PFSK-1 (cell line): ENCODE measurements at regions not wholly inside any gene's neighbourhood (a gene's known extent, or its start where the extent isn't known, plus 50 kb on each side); places are given as distances from the start of the nearest gene placed in this dataset.

Experiments
- POLR2AphosphoS5 ChIP-seq: IDR thresholded peaks from 2 replicates; pipeline ENCODE4 v1.6.1; 2012; ENCODE audit warnings: low read depth, mild to moderate bottlenecking, control low read depth, low read length, moderate library complexity
- SIN3A ChIP-seq: IDR thresholded peaks from 2 replicates; pipeline ENCODE4 v1.6.1; 2012; ENCODE audit warnings: mild to moderate bottlenecking, low read length, moderate library complexity, borderline replicate concordance; ENCODE audit not compliant: insufficient read depth
- TAF1 ChIP-seq: IDR thresholded peaks from 2 replicates; pipeline ENCODE4 v1.6.1; 2012; ENCODE audit warnings: low read length, control low read depth, borderline replicate concordance; ENCODE audit not compliant: insufficient read depth
- TF ChIP-seq, protein P1 (sequence below), 2 experiments: IDR thresholded peaks; 2 replicates each; pipeline versions ENCODE4 v1.6.1 to v1.8.0; 2011 to 2012; ENCODE audit warnings: low read depth in 2 of 2, low read length in 2 of 2, control low read depth in 1 of 2, inconsistent platforms in 1 of 2, mild to moderate bottlenecking in 1 of 2, moderate library complexity in 1 of 2; ENCODE audit not compliant: insufficient read depth in 1 of 2

DNA sequence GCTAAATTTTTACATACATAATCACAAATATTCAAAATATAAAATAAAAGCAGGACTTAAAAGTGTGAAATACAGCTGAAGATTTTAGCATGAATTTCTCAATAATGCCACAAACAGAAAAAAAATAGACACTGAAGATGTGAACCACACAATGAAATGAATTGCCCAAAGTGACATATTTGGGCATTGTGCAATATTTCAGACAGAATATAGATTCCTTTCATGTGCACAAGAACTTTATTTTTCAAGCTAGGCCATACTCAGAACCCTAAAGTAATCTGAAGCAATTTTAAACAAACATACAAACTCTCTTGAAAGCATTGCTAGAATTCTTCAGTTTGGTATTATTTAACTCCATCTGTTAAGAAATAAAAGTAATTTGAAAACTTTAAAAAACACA, 764.1 kb downstream of the STIM2 start:
- TF ChIP-seq, protein P1, sequence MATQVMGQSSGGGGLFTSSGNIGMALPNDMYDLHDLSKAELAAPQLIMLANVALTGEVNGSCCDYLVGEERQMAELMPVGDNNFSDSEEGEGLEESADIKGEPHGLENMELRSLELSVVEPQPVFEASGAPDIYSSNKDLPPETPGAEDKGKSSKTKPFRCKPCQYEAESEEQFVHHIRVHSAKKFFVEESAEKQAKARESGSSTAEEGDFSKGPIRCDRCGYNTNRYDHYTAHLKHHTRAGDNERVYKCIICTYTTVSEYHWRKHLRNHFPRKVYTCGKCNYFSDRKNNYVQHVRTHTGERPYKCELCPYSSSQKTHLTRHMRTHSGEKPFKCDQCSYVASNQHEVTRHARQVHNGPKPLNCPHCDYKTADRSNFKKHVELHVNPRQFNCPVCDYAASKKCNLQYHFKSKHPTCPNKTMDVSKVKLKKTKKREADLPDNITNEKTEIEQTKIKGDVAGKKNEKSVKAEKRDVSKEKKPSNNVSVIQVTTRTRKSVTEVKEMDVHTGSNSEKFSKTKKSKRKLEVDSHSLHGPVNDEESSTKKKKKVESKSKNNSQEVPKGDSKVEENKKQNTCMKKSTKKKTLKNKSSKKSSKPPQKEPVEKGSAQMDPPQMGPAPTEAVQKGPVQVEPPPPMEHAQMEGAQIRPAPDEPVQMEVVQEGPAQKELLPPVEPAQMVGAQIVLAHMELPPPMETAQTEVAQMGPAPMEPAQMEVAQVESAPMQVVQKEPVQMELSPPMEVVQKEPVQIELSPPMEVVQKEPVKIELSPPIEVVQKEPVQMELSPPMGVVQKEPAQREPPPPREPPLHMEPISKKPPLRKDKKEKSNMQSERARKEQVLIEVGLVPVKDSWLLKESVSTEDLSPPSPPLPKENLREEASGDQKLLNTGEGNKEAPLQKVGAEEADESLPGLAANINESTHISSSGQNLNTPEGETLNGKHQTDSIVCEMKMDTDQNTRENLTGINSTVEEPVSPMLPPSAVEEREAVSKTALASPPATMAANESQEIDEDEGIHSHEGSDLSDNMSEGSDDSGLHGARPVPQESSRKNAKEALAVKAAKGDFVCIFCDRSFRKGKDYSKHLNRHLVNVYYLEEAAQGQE (IDR thresholded peaks at IDR 0.05; ENCODE audit: insufficient read depth in 1 of 2, low read depth in 2 of 2, low read length in 2 of 2) = no peak
- TF ChIP-seq POLR2AphosphoS5 = no peak
- TF ChIP-seq SIN3A = no peak
- no peak for TF ChIP-seq TAF1
